ENCODE measurements at regions not wholly inside any gene's neighbourhood (a gene's known extent, or its start where the extent isn't known, plus 50 kb on each side); places are given as distances from the start of the nearest gene placed in this dataset.

DNA sequence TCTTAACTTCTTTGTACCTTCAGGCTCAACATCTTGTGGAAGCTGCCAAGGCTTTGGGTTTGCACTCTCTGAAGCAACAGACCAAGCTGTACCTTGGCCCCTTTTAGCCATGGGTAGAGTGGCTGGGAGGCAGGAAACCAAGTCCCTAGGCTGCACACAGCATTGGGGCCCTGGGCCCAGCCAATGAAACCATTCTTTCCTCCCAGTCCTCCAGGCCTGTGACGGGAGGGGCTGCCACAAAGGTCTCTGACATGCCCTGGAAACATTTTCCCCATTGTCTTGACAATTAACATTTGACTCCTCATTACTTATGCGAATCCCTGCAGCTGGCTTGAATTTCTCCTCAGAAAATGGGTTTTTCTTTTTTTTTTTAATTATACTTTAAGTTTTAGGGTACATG, 253.1 kb upstream of the GADL1 start:
- no peaks in the 10 kb centered on the region for H3K36me3 ChIP-seq (ENCODE audit: insufficient read depth, low read depth, low read length)
- H3K4me3 ChIP-seq (ENCODE audit: low read length), result no peak overlapping the region
- no peak overlapping the region for H3K27ac ChIP-seq (ENCODE audit: low read length)
- H3K4me1 ChIP-seq (ENCODE audit: insufficient read depth, low read length), result peaks cover 16% of the 10 kb centered on the region; the same call in 1 of the 2 replicates
- peaks cover 19% of the 10 kb centered on the region for H3K9me3 ChIP-seq (ENCODE audit: insufficient read depth, low read depth, low read length)
- no peak overlapping the region for H3K9ac ChIP-seq (ENCODE audit: low read depth, low read length)
- H3K27me3 ChIP-seq (ENCODE audit: insufficient read depth, low read length), result no peaks in the 10 kb centered on the region

DNA sequence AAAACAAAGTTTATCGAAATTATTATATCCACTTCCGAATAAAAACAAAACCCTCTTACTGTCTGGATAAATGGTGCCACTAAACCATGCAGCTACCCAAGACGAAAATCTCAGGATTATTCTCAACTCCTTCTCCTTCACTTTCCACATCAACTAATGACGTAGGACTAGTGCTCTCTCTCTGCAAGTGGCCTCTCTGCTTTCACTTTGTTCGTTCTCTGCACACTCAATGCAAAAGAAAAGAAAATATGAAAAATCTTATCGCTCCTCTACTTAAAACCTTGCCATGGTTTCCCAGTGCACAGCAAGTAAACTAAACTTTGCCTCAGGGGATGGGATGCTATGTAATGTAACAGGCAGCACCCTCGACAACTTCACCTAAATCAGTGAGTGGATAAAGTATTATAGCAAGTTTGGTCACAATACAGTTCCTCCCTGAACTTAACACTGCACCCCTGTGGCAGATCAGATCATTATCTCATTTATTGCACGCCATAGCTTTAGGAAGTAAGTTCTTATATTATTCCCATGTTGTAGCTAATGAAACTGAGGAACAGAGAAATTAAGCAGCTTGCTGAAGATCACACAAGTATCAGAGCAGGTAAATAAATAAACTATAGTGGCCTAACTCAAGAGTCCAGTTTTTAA, 262.7 kb upstream of the GADL1 start:
- Histone ChIP-seq H3K4me3 (ENCODE audit: low read length) (no peak overlapping the region), H3K27ac (ENCODE audit: low read length) (no peak overlapping the region), H3K27me3 (ENCODE audit: insufficient read depth, low read length) (no peaks in the 10 kb centered on the region), H3K9me3 (ENCODE audit: insufficient read depth, low read depth, low read length) (no peaks in the 10 kb centered on the region), H3K36me3 (ENCODE audit: insufficient read depth, low read depth, low read length) (no peaks in the 10 kb centered on the region), H3K9ac (ENCODE audit: low read depth, low read length) (no peak overlapping the region), H3K4me1 (ENCODE audit: insufficient read depth, low read length) (no peaks in the 10 kb centered on the region)

DNA sequence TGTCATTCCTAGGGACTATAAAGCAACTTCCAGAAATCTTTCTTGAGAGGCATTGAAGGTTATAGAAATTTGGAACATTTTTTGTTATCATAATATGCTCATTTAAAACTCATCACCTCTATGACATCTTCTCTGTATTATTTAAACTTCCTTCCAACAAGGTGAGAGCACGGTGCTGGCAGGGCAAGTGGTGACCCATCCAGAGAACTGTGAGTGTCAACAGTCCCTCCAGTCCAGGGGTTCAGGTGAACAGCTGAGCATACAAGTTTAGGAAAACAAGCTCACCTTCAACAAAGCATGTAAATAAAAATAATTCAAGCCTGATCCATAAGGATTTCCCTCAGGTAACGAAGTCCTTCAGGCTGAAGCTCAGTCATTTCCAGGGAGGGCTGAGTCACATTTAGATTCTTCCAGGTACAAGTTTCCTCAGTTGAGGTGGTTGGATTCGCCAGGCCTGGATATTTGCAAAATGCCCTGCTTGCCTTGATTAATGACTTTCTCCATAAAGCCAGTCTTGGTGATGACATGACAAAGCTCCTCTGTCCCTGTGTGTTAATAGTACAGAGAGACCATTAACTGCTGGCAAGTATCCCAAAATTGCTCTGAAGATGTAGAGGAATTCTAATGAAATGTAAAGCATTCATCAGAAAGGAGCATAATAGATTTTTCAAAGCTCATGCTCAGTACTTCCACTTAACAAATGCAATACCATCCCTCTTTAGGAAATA, 263.6 kb upstream of the GADL1 start:
- no peak overlapping the region for H3K27ac ChIP-seq (ENCODE audit: low read length)

DNA sequence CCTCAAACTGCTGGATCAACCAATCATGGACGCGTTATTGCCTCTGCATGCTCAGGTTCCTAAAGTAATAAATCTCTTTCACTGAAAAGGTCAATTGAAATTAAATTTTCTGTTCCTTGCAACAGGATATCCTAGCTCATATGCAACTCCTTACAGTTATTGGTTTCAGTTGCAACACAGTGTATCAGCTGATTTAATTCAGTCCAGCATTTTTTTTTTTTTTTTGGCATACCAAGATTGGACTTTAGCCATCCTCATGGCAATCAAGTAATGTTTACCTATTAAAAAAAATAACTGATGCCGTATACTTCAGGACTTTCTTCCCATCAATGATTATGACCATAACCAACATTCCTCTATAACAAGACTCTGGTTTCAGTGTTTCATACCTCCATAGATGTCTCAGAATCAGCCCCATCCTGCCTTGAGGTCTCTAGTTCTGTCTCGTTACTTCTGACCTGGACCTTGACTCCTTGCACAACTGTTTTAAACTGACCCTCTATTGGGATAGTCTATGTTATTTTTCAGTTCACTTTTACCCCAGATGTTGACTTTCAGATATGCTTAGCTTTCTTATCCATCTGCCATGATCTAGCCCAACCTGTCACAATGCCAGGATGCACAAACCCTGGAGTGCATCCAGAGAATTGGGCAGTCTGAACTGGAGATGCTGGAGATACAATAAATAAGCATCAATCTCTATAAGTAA, 265.0 kb upstream of the GADL1 start:
- Histone ChIP-seq H3K4me3 (ENCODE audit: low read length) (no peak overlapping the region), H3K4me1 (ENCODE audit: insufficient read depth, low read length) (no peaks in the 10 kb centered on the region), H3K27ac (ENCODE audit: low read length) (no peak overlapping the region), H3K36me3 (ENCODE audit: insufficient read depth, low read depth, low read length) (no peaks in the 10 kb centered on the region), H3K9me3 (ENCODE audit: insufficient read depth, low read depth, low read length) (no peaks in the 10 kb centered on the region), H3K27me3 (ENCODE audit: insufficient read depth, low read length) (no peaks in the 10 kb centered on the region), H3K9ac (ENCODE audit: low read depth, low read length) (no peak overlapping the region)

More for the DNA sequence above, 263.6 kb upstream of the GADL1 start:
- Histone ChIP-seq H3K9ac (ENCODE audit: low read depth, low read length) (no peak overlapping the region), H3K9me3 (ENCODE audit: insufficient read depth, low read depth, low read length) (no peaks in the 10 kb centered on the region), H3K4me1 (ENCODE audit: insufficient read depth, low read length) (no peaks in the 10 kb centered on the region), H3K36me3 (ENCODE audit: insufficient read depth, low read depth, low read length) (no peaks in the 10 kb centered on the region), H3K4me3 (ENCODE audit: low read length) (no peak overlapping the region), H3K27me3 (ENCODE audit: insufficient read depth, low read length) (no peaks in the 10 kb centered on the region)

DNA sequence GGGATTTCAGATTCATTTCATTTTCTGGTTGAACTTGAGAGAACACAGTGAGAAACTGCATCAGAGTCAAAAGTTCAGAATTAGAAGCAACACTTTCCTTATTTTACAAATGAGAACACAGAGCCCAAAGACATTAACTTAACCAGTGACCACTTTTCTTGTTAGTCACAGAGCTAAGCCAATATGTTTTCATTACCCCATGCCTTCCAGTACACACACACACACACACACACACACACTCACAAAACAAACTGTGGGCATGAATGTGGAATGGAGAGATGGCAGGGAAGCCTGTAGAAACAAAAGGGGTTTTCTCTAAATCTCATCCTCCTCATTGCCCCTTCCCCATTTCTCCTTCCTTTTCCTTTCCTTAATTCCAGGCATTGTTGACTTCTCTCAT, 267.4 kb upstream of the GADL1 start:
- Histone ChIP-seq H3K4me1 (ENCODE audit: insufficient read depth, low read length) (peaks cover 12% of the 10 kb centered on the region), H3K9me3 (ENCODE audit: insufficient read depth, low read depth, low read length) (no peaks in the 10 kb centered on the region), H3K4me3 (ENCODE audit: low read length) (no peak overlapping the region), H3K36me3 (ENCODE audit: insufficient read depth, low read depth, low read length) (no peaks in the 10 kb centered on the region), H3K27ac (ENCODE audit: low read length) (no peak overlapping the region), H3K27me3 (ENCODE audit: insufficient read depth, low read length) (no peaks in the 10 kb centered on the region), H3K9ac (ENCODE audit: low read depth, low read length) (no peak overlapping the region)

DNA sequence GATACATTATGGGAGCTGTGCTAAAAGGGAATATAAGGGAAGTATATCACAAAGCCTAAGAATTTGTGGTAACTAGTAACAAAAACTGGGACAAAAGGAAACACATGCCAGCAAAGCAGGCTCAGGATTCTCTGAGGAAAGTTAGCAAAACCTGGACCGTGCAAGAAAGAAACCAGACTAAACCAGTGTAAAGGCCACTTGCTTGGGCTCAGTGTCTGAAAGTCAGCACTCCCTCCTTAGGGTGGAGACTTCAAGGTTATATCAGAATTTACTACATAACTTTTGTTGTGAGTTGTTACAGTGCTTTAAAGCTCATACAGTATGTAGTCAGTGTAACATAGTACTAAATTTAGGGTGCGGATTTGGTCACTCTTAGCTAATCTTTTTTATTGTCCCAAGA, 269.9 kb upstream of the GADL1 start:
- H3K9me3 ChIP-seq (ENCODE audit: insufficient read depth, low read depth, low read length), result no peaks in the 10 kb centered on the region
- no peaks in the 10 kb centered on the region for H3K36me3 ChIP-seq (ENCODE audit: insufficient read depth, low read depth, low read length)
- H3K27me3 ChIP-seq (ENCODE audit: insufficient read depth, low read length), result no peaks in the 10 kb centered on the region
- H3K9ac ChIP-seq (ENCODE audit: low read depth, low read length), result no peak overlapping the region
- peaks cover 13% of the 10 kb centered on the region for H3K4me1 ChIP-seq (ENCODE audit: insufficient read depth, low read length)
- no peak overlapping the region for H3K4me3 ChIP-seq (ENCODE audit: low read length)
- H3K27ac ChIP-seq (ENCODE audit: low read length), result no peak overlapping the region

DNA sequence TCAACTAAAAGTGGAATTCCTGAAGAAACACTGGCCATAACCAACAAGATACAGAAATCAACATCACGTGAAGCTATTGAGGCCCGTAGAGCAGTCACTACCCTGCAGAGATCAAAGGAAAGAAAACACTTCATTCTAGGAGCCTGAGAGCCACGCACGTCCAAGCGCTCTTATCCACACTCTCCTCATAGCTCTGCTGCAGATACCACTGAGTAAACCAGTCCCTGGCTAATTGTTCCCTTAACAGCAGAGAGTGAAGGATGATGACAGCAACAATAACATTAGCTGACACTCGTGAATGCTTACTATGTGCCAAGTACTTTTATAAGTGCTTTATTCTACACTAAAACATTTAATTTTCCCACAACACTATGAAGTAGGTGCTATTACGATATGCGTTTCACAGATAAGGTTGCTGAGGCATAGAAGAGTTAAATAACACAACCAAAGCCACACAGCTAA, 271.0 kb upstream of the GADL1 start:
- Histone ChIP-seq H3K27ac (ENCODE audit: low read length) (no peak overlapping the region), H3K36me3 (ENCODE audit: insufficient read depth, low read depth, low read length) (no peaks in the 10 kb centered on the region), H3K4me1 (ENCODE audit: insufficient read depth, low read length) (peaks cover 13% of the 10 kb centered on the region), H3K9me3 (ENCODE audit: insufficient read depth, low read depth, low read length) (no peaks in the 10 kb centered on the region), H3K9ac (ENCODE audit: low read depth, low read length) (no peak overlapping the region), H3K4me3 (ENCODE audit: low read length) (no peak overlapping the region), H3K27me3 (ENCODE audit: insufficient read depth, low read length) (no peaks in the 10 kb centered on the region)

DNA sequence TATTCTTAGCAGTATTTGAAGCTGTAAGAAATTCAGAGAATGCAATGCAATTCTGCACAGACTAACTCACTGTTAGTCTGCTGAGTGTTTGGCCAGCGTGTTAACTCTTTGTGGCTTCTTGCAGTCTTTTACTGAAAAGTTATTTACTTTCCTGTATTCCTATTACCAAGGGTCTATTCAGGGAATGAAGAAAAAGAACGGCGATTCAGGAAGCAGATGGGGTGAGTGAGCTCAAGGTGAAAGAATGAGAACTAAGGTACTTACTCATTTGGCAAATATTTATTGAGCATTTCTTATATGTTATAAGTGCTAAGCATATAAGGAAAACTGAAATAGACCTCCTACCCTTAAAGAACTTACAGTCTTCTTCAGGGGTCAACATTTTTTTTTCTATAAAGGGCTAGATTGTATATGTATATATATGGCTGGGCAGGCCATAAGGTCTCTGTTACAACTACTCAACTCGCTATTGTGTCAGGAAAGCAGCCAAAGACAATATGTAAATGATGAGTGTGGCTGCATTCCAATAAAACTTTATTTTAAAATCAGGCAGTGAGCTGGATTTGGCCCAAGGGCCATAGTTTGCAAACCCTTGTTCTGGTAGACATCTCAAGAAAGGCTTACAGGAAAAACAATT, 271.9 kb upstream of the GADL1 start:
- no peak overlapping the region for H3K4me3 ChIP-seq (ENCODE audit: low read length)
- H3K36me3 ChIP-seq (ENCODE audit: insufficient read depth, low read depth, low read length), result no peaks in the 10 kb centered on the region
- H3K9me3 ChIP-seq (ENCODE audit: insufficient read depth, low read depth, low read length), result no peaks in the 10 kb centered on the region
- H3K4me1 ChIP-seq (ENCODE audit: insufficient read depth, low read length), result peaks cover 13% of the 10 kb centered on the region
- H3K9ac ChIP-seq (ENCODE audit: low read depth, low read length), result no peak overlapping the region
- H3K27me3 ChIP-seq (ENCODE audit: insufficient read depth, low read length), result no peaks in the 10 kb centered on the region
- no peak overlapping the region for H3K27ac ChIP-seq (ENCODE audit: low read length)

DNA sequence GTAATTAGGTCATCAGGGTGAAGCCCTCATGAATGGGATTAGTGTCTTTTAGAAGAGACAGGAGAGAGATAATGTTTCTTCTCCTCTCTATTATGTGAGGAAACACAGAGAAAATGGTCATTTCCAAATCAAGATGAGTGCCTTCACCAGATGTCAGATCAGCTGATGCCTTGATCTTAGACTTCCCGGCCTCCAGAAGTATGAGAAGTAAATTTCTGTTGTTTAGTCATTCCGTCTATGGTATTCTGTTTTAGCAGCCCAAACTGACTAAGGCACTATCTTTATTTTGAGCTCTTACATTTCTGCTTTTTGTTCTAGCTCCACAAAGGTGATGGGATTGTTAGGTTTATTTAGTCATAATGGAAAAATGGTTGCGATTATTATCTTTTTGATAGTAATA, 273.2 kb upstream of the GADL1 start:
- H3K9me3 ChIP-seq (ENCODE audit: insufficient read depth, low read depth, low read length), result no peaks in the 10 kb centered on the region
- no peak overlapping the region for H3K4me3 ChIP-seq (ENCODE audit: low read length)
- H3K27ac ChIP-seq (ENCODE audit: low read length), result no peak overlapping the region
- H3K27me3 ChIP-seq (ENCODE audit: insufficient read depth, low read length), result no peaks in the 10 kb centered on the region
- H3K4me1 ChIP-seq (ENCODE audit: insufficient read depth, low read length), result peaks cover 13% of the 10 kb centered on the region
- H3K9ac ChIP-seq (ENCODE audit: low read depth, low read length), result no peak overlapping the region
- no peaks in the 10 kb centered on the region for H3K36me3 ChIP-seq (ENCODE audit: insufficient read depth, low read depth, low read length)

DNA sequence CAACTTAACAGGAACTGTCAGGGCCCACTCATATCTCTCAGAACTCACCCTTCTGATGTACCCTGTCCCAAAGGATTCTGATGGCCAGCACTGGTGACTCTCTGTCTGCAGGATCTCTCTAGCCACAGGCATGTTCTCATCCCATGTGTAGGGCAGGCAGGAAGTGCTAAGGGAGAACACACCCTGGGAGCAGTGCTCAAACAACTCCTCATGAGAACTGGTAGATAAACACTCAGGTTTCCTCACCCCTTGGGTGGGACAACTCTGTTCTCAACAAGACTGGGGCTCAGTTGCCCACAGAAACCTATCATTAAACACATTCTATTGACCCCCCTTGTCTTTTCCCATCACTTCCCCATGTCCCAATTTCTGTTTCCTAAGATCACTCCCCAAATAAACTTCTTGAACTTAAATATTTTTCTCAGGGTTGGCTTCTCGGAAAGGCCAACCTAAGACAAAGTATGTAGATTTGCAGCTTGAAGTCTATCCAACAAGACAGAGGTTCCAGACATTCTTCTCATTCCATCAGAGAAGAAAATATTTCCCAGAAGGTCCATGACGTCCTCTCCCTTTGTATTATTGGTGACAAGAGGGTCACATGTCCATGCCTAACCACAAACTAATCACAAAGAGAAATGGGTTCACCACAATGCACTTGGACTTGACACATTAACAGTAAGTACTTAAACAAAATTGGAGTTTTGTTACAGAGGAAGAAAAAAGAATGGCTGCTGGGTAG, 276.6 kb upstream of the GADL1 start:
- Histone ChIP-seq H3K36me3 (ENCODE audit: insufficient read depth, low read depth, low read length) (no peaks in the 10 kb centered on the region), H3K27me3 (ENCODE audit: insufficient read depth, low read length) (no peaks in the 10 kb centered on the region), H3K9me3 (ENCODE audit: insufficient read depth, low read depth, low read length) (no peaks in the 10 kb centered on the region), H3K27ac (ENCODE audit: low read length) (no peak overlapping the region), H3K9ac (ENCODE audit: low read depth, low read length) (no peak overlapping the region), H3K4me3 (ENCODE audit: low read length) (no peak overlapping the region), H3K4me1 (ENCODE audit: insufficient read depth, low read length) (peaks cover 3% of the 10 kb centered on the region; the same call in 1 of the 2 replicates)

DNA sequence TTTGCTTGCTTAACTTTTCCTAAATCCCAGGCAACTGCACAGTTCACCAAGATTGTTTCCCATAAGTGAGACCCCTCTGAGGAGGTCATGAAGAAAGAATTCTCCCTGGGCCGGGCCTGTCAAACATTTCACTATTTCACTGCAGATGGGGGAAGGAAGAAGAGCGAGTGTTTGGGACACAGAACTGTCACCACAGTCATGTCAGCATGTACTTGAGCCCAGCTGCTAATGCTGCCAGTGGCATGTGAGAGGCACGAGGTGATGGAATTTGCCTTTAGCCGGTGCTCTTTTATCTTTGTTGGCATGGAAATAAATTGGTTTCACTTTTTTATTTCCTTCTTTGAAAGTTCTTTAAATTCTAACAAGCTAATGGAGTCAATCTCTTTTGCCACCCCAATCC, 277.9 kb upstream of the GADL1 start:
- Histone ChIP-seq H3K4me1 (ENCODE audit: insufficient read depth, low read length) (no peaks in the 10 kb centered on the region; the same call in 1 of the 2 replicates), H3K27me3 (ENCODE audit: insufficient read depth, low read length) (no peaks in the 10 kb centered on the region), H3K4me3 (ENCODE audit: low read length) (no peak overlapping the region), H3K27ac (ENCODE audit: low read length) (no peak overlapping the region), H3K9ac (ENCODE audit: low read depth, low read length) (no peak overlapping the region), H3K9me3 (ENCODE audit: insufficient read depth, low read depth, low read length) (no peaks in the 10 kb centered on the region), H3K36me3 (ENCODE audit: insufficient read depth, low read depth, low read length) (no peaks in the 10 kb centered on the region)

Data from iPS-20b (cell line).